Naive thymus-derived CD4-positive, alpha-beta T cell (primary cell): ENCODE measurements at regions not wholly inside any gene's neighbourhood (a gene's known extent, or its start where the extent isn't known, plus 50 kb on each side); places are given as distances from the start of the nearest gene placed in this dataset.
A peak's percentile ranks its signal among the peaks of the same experiment; 100 is the strongest.

Source experiments
- ATAC-seq: fragments of 150-1000 bp; cut with Tn5 transposase; 2 replicates; pipeline ENCODE4 v1.10.0; 2021; ENCODE audit warnings: mild to moderate bottlenecking, moderate library complexity
- CTCF ChIA-PET: fragments of 350-600 bp; sonication (Branson Sonifier 250); formaldehyde crosslinking; loops from one replicate; lab custom pipeline; 2021; ENCODE audit warnings: antibody characterized with exemption; lab: Charles Lee
- POLR2A ChIA-PET: fragments of 350-600 bp; sonication (Branson Sonifier 250); formaldehyde crosslinking; loops from one replicate; lab custom pipeline; 2021; ENCODE audit warnings: antibody characterized with exemption, inconsistent platforms; lab: Charles Lee
- DNase-seq, 9 donors: peaks; one replicate each; pipeline versions ENCODE4 v3.0.0 to v3.0.0-alpha.2; 2020 to 2022; ENCODE audit warnings: mixed read lengths in 1 of 9
- H3K27ac ChIP-seq: one replicate; pipeline ENCODE4 v1.7.0; 2013; ENCODE audit warnings: mild to moderate bottlenecking, low read depth, low read length, moderate library complexity
- H3K27me3 ChIP-seq, 2 donors: one replicate each; pipeline ENCODE4 v1.7.0; 2013; ENCODE audit warnings: low read length in 2 of 2, mild to moderate bottlenecking in 2 of 2, moderate library complexity in 2 of 2; ENCODE audit not compliant: control insufficient read depth in 2 of 2, insufficient read depth in 2 of 2
- H3K36me3 ChIP-seq, 3 experiments: 1 replicate in 2 of 3; 2 replicates in 1 of 3; pipeline ENCODE4 v1.7.0; 2013; ENCODE audit warnings: low read length in 3 of 3, mild to moderate bottlenecking in 3 of 3, moderate library complexity in 1 of 3; ENCODE audit not compliant: insufficient read depth in 3 of 3, control insufficient read depth in 2 of 3
- H3K4me1 ChIP-seq, 2 donors: one replicate each; pipeline ENCODE4 v1.7.0; 2013; ENCODE audit warnings: low read length in 2 of 2, mild to moderate bottlenecking in 2 of 2, moderate library complexity in 1 of 2; ENCODE audit not compliant: control insufficient read depth in 2 of 2, insufficient read depth in 2 of 2
- H3K4me3 ChIP-seq: 2 replicates; pipeline ENCODE4 v1.7.0; 2013; ENCODE audit warnings: mild to moderate bottlenecking, low read length
- H3K9me3 ChIP-seq, 3 experiments: 1 replicate in 2 of 3; 2 replicates in 1 of 3; pipeline ENCODE4 v1.7.0; 2013; ENCODE audit warnings: low read length in 3 of 3; ENCODE audit not compliant: control insufficient read depth in 2 of 3
- H3K27ac Mint-ChIP-seq, 9 donors: one replicate each; pipeline ENCODE4 v1.8.0; 2020 to 2022; ENCODE audit warnings: mixed read lengths in 9 of 9, mild to moderate bottlenecking in 8 of 9, moderate library complexity in 5 of 9, inconsistent platforms in 2 of 9
- H3K27me3 Mint-ChIP-seq, 5 donors: one replicate each; pipeline ENCODE4 v1.8.0; 2021 to 2022; ENCODE audit warnings: mixed read lengths in 5 of 5, mild to moderate bottlenecking in 1 of 5
- H3K36me3 Mint-ChIP-seq, 5 donors: one replicate each; pipeline ENCODE4 v1.8.0; 2020 to 2022; ENCODE audit warnings: mixed read lengths in 5 of 5, mild to moderate bottlenecking in 3 of 5, inconsistent platforms in 1 of 5
- H3K4me1 Mint-ChIP-seq, 7 donors: one replicate each; pipeline ENCODE4 v1.8.0; 2020 to 2022; ENCODE audit warnings: mixed read lengths in 7 of 7, mild to moderate bottlenecking in 3 of 7, inconsistent platforms in 1 of 7
- H3K4me3 Mint-ChIP-seq, 10 donors: one replicate each; pipeline ENCODE4 v1.8.0; 2020 to 2022; ENCODE audit warnings: mild to moderate bottlenecking in 10 of 10, mixed read lengths in 10 of 10, moderate library complexity in 6 of 10, inconsistent platforms in 2 of 10
- H3K9me3 Mint-ChIP-seq, 11 donors: one replicate each; pipeline ENCODE4 v1.8.0; 2020 to 2022; ENCODE audit warnings: mixed read lengths in 11 of 11, mild to moderate bottlenecking in 4 of 11, inconsistent platforms in 1 of 11, moderate library complexity in 1 of 11
- intact Hi-C, 2 donors: fragments of 100-400 bp; cut with micrococcal nuclease; formaldehyde crosslinking; loops; one replicate each; pipeline ENCODE4 v1.15.1; 2023

DNA sequence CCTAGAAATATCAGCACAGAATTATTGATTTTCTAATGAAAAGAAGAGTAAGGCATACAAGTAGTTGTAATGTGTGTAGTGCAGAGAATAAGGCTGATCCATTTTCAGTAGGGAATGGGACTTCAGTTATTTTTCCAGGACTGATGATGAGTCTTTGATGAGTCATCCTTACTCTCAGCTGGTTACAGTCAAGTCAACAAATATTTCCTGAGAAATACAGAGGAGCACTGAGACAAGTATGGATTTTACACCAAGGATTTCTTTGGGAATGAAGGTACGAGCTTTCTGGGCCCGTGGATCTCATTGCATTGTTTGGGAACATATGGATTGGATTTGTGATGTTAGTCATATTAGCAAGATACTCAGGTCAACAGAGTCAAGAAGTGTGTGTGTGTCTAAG is 502.7 kb downstream of the FGF9 start:
- ChIA-PET CTCF (no interaction called here), POLR2A (interaction anchor here (0.7 kb wide), 1 partner anchor 367 kb away, joined by 3 read pairs; no protein-coding TSS in a partner anchor)
- H3K9me3 ChIP-seq: no peaks in the 10 kb centered on the region
- no peaks in the 10 kb centered on the region for H3K36me3 ChIP-seq
- no peaks in the 10 kb centered on the region for H3K27me3 ChIP-seq
- no peak overlapping the region for H3K4me3 Mint-ChIP-seq
- H3K4me1 ChIP-seq: no peaks in the 10 kb centered on the region
- peaks cover 0 to 12% (median 4%) of the 10 kb centered on the region in 7 donors for H3K4me1 Mint-ChIP-seq
- intact Hi-C loops: no loop called here
- DNase-seq (no peak), ATAC-seq (no peak)
- H3K27me3 Mint-ChIP-seq: no peaks in the 10 kb centered on the region
- peaks cover 0 to 15% (median 4%) of the 10 kb centered on the region in 11 donors for H3K9me3 Mint-ChIP-seq
- no peak overlapping the region for H3K27ac ChIP-seq
- peaks cover 0 to 11% (median 4%) of the 10 kb centered on the region in 5 donors for H3K36me3 Mint-ChIP-seq
- H3K27ac Mint-ChIP-seq: no peak overlapping the region
- no peak overlapping the region for H3K4me3 ChIP-seq

DNA sequence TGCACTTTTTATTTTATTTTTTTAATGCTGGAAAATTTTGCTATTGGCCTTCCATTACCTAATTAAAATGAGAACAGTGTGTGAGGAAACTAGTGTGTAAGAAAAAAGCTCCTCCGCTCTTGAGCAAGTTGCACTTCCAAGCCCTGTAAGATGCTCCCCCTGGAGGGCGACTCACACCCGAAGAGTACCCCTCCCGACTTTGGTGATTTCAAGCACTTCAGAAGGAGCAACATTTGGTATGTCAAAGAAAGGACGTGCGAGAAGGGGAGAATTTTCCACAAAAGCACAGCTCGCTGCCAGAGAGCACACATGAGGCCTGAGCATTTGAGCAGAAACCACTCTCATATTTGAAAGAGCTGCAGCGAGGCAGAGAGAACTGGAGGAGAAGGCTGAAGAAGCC is 504.4 kb downstream of the FGF9 start:
- POLR2A ChIA-PET: no interaction called here
- Mint-ChIP-seq H3K27ac (no peak overlapping the region), H3K36me3 (peaks cover 0 to 11% (median 4%) of the 10 kb centered on the region in 5 donors), H3K4me1 (peaks cover 0 to 12% (median 0%) of the 10 kb centered on the region in 7 donors), H3K27me3 (no peaks in the 10 kb centered on the region), H3K9me3 (peaks cover 0 to 20% (median 4%) of the 10 kb centered on the region in 11 donors), H3K4me3 (no peak overlapping the region)
- no peak for ATAC-seq
- H3K27ac ChIP-seq: no peak overlapping the region
- DNase-seq: no peak
- H3K4me1 ChIP-seq: no peaks in the 10 kb centered on the region
- H3K36me3 ChIP-seq: no peaks in the 10 kb centered on the region
- CTCF ChIA-PET: no interaction called here
- no peak overlapping the region for H3K4me3 ChIP-seq
- intact Hi-C loops: no loop called here
- no peaks in the 10 kb centered on the region for H3K27me3 ChIP-seq
- peaks cover 0 to 5% (median 0%) of the 10 kb centered on the region in 3 experiments for H3K9me3 ChIP-seq

DNA sequence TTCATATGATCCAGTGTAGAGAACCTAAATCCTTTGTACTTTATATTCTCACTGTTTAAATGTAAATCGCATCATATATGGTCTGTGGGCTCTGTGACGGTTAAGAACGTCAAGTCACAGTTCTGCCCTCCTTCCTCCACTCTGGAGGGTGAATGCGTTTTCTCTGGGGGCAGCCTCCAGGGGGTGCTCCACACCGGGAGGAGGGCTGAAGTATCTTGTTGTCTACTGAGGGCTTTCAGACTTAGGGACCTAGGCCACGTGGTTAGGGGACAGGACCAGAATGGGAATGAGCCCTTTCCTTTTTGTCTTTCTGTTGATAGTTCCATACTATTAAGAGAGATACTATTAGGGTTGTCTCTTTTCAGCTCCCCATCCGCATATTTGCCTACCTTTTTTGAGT is 504.9 kb downstream of the FGF9 start:
- CTCF ChIA-PET: no interaction called here
- Mint-ChIP-seq H3K9me3 (peaks cover 0 to 20% (median 4%) of the 10 kb centered on the region in 11 donors), H3K4me1 (peaks cover 0 to 12% (median 0%) of the 10 kb centered on the region in 7 donors), H3K27ac (no peak overlapping the region), H3K27me3 (no peaks in the 10 kb centered on the region), H3K36me3 (peaks cover 0 to 11% (median 4%) of the 10 kb centered on the region in 5 donors), H3K4me3 (no peak overlapping the region)
- no peaks in the 10 kb centered on the region for H3K4me1 ChIP-seq
- no peaks in the 10 kb centered on the region for H3K27me3 ChIP-seq
- intact Hi-C loops: no loop called here
- H3K36me3 ChIP-seq: no peaks in the 10 kb centered on the region
- H3K9me3 ChIP-seq: peaks cover 0 to 5% (median 0%) of the 10 kb centered on the region in 3 experiments
- ATAC-seq: no peak
- no peak for DNase-seq
- POLR2A ChIA-PET: no interaction called here
- no peak overlapping the region for H3K4me3 ChIP-seq
- H3K27ac ChIP-seq: no peak overlapping the region

DNA sequence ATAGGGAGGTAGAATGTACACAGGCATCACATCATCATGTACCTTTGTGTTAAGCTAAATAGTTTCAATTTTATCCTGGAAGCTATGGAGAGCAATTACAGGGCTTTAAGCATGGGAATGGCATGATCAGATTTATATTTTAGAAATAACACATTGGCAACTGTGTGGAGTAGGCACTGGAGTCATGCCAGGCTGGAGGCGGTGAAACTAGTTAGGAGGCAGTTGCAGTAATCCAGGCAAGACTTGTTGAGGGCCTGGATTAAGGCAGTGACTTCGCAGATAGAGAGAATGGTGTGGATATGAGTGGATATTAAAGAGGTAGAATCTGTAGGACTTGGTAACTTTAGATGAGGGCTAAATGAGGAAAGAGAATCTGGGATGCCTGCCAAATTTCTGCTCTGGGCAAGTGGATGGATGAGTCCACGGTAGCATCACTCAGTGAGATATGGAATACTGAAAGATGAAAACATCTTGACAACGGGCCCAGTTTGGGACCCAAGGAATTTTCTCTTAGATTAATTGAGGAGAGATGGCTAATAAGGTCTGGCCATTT is 506.2 kb downstream of the FGF9 start:
- no peaks in the 10 kb centered on the region for H3K4me1 ChIP-seq
- no peaks in the 10 kb centered on the region for H3K27me3 Mint-ChIP-seq
- peaks cover 0 to 12% (median 0%) of the 10 kb centered on the region in 7 donors for H3K4me1 Mint-ChIP-seq
- no peaks in the 10 kb centered on the region for H3K36me3 ChIP-seq
- ATAC-seq (no peak), DNase-seq (no peak)
- H3K4me3 Mint-ChIP-seq: no peak overlapping the region
- ChIA-PET CTCF (no interaction called here), POLR2A (no interaction called here)
- no peak overlapping the region for H3K27ac Mint-ChIP-seq
- H3K9me3 Mint-ChIP-seq: peaks cover 0 to 20% (median 4%) of the 10 kb centered on the region in 11 donors
- H3K4me3 ChIP-seq: no peak overlapping the region
- peaks cover 0 to 11% (median 4%) of the 10 kb centered on the region in 5 donors for H3K36me3 Mint-ChIP-seq
- no peaks in the 10 kb centered on the region for H3K27me3 ChIP-seq
- peaks cover 0 to 5% (median 0%) of the 10 kb centered on the region in 3 experiments for H3K9me3 ChIP-seq
- intact Hi-C loops: no loop called here
- no peak overlapping the region for H3K27ac ChIP-seq

DNA sequence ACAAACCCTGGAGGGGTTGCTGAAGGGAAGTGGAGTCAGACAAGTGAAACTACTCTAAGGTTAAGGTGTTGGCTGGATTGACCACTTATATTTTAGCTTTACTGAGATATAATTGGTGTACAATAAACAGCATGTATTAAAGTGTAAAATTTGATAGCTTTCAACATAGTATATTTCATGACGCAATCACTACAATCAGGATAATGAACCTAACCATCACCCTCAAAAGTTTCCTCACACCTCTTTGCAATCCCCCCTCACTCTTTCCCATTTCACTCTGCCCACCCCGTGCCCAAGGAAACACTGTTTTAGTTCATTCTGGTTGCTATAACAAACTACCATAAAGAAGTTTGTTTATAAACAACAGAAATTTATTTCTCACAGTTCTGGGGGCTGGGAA is 508.0 kb downstream of the FGF9 start:
- Mint-ChIP-seq H3K4me1 (peaks cover 0 to 2% (median 0%) of the 10 kb centered on the region in 7 donors), H3K27ac (no peak overlapping the region), H3K36me3 (peaks cover 0 to 7% (median 4%) of the 10 kb centered on the region in 5 donors), H3K27me3 (no peaks in the 10 kb centered on the region), H3K9me3 (peaks cover 0 to 20% (median 4%) of the 10 kb centered on the region in 11 donors), H3K4me3 (no peak overlapping the region)
- intact Hi-C loops: no loop called here
- H3K4me3 ChIP-seq: no peak overlapping the region
- no peak for DNase-seq
- H3K9me3 ChIP-seq: peaks cover 0 to 5% (median 0%) of the 10 kb centered on the region in 3 experiments
- H3K36me3 ChIP-seq: no peaks in the 10 kb centered on the region
- ChIA-PET POLR2A (interaction anchor here (0.6 to 1.0 kb wide), 3 partner anchors 11 to 19 kb away, joined by 4 to 5 read pairs (median 5); no protein-coding TSS in a partner anchor), CTCF (interaction anchor here (1.1 kb wide), 1 partner anchor 11 kb away, joined by 3 read pairs; no protein-coding TSS in a partner anchor)
- H3K27me3 ChIP-seq: no peaks in the 10 kb centered on the region
- ATAC-seq: no peak
- no peak overlapping the region for H3K27ac ChIP-seq
- no peaks in the 10 kb centered on the region for H3K4me1 ChIP-seq

DNA sequence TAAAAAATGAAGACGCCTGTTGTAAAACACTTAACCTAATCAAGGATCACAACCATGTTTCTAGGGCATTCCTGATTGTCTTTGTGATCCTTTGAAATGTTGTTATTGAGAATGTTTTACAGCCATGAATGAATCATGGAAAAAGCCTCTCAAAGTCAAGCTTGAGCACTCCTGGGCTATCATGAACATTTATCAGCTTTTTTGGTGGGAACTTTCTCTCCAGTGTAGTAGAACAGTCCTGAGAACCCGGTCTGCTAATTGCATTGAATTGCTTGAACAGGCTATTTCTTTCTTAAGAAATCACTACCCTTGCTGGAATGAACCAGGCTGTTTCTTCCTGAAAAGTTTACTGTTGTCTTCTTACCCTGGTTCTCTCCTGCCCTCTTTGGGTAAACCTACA is 516.5 kb downstream of the FGF9 start:
- no peaks in the 10 kb centered on the region for H3K27me3 ChIP-seq
- H3K27ac ChIP-seq: no peak overlapping the region
- peaks cover 0 to 2% (median 0%) of the 10 kb centered on the region in 11 donors for H3K9me3 Mint-ChIP-seq
- CTCF ChIA-PET: no interaction called here
- no peaks in the 10 kb centered on the region for H3K9me3 ChIP-seq
- POLR2A ChIA-PET: interaction anchor here (1.0 kb wide), 1 partner anchor 127 kb away, joined by 3 read pairs; no protein-coding TSS in a partner anchor
- H3K36me3 ChIP-seq: no peaks in the 10 kb centered on the region
- intact Hi-C loops: loop anchor here in 1 of 2 donors (1.0 to 5.0 kb wide), 3 partner anchors 125 to 549 kb away; no protein-coding TSS in a partner anchor
- H3K4me3 ChIP-seq: no peak overlapping the region
- H3K4me1 ChIP-seq: no peaks in the 10 kb centered on the region
- peak in 2 of 9 donors; percentile 7 to 10 for DNase-seq
- H3K36me3 Mint-ChIP-seq: no peaks in the 10 kb centered on the region
- H3K27me3 Mint-ChIP-seq: peaks cover 0 to 2% (median 0%) of the 10 kb centered on the region in 5 donors
- no peak for ATAC-seq
- peaks cover 0 to 17% (median 0%) of the 10 kb centered on the region in 7 donors for H3K4me1 Mint-ChIP-seq
- no peak overlapping the region for H3K27ac Mint-ChIP-seq
- H3K4me3 Mint-ChIP-seq: no peak overlapping the region
